Mesodermal cell (in vitro differentiated cells): ENCODE measurements at regions not wholly inside any gene's neighbourhood (a gene's known extent, or its start where the extent isn't known, plus 50 kb on each side); places are given as distances from the start of the nearest gene placed in this dataset.
A peak's percentile ranks its signal among the peaks of the same experiment; 100 is the strongest.
"Not testable (repeated sequence)": the region's sequence is repeated elsewhere in the genome, so short reads cannot be mapped to it uniquely, and the experiment has no call there.

Source experiments
- H3K27ac ChIP-seq: 2 replicates; pipeline ENCODE4 v1.7.0; 2013; ENCODE audit warnings: mild to moderate bottlenecking, low read depth, low read length, moderate library complexity; ENCODE audit not compliant: severe bottlenecking
- H3K36me3 ChIP-seq: 2 replicates; pipeline ENCODE4 v1.7.1; 2013; ENCODE audit warnings: mild to moderate bottlenecking, low read length, moderate library complexity; ENCODE audit not compliant: control insufficient read depth, insufficient read depth
- H3K4me1 ChIP-seq: one replicate; pipeline ENCODE4 v1.7.1; 2013; ENCODE audit warnings: mild to moderate bottlenecking, low read length; ENCODE audit not compliant: insufficient read depth, control insufficient read depth, poor library complexity, severe bottlenecking
- H3K4me3 ChIP-seq: 2 replicates; pipeline ENCODE4 v1.7.0; 2013; ENCODE audit warnings: low read length, control low read depth, mild to moderate bottlenecking; ENCODE audit not compliant: insufficient read depth, poor library complexity, severe bottlenecking; ENCODE audit errors: extremely low read depth
- H3K9me3 ChIP-seq: 2 replicates; pipeline ENCODE4 v1.7.1; 2013; ENCODE audit warnings: mild to moderate bottlenecking, low read length, moderate library complexity; ENCODE audit not compliant: control insufficient read depth
- WGBS, 2 experiments: methylation state at CpG; one replicate each; pipeline ENCODE4 v1.1.5; 2013; ENCODE audit warnings: missing lambda C conversion rate in 2 of 2; ENCODE audit not compliant: insufficient coverage in 2 of 2; 5-methylcytosine and 5-hydroxymethylcytosine counted together

DNA sequence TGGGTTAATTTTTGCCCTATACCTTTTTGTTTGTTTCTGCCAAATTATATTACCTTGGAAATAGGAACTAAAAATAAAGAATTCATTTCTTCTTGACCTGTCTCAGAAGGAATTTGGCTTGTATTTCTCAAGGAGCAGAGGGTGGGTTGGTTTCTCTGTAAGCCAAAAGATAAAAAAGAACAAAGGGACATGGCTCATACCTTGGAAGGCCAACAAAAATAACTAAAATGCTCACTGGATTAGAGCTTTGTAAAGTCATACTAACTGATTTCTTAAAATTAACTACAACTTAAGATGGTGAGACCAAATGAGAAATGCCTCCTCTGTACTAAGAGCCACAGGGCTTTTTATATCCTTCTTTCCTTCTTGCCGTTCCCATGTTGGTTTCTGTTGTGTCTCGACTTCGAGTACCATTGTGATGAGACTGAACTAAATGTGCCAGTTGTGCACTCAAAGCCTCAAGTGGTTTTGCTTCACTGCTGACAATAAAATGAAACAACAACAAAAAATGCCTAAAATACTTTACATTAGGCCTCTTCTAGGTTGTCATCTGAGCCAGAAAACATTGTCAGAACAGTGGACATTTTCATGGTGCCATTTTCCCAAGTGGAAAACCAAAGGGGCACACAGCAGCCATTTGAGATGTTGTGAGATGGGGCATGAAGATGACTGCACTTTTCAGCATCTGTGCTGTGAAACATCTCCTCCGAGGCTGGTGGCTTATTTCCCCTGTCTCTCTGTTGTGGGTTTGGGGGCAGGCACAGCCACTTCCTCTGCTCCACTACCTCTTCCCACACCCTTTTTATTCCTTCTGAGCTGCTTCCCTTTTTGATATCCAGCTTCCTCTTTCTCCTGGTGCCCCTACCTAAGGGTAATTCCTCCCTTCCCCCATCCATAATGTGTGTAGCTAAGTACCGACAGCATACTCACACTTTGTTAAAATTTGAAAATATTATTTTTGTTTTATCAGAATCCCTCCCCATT is 51.8 kb upstream of the AGR3 start:
- Histone ChIP-seq H3K27ac (no peak overlapping the region), H3K4me3 (no peak overlapping the region), H3K9me3 (no peaks in the 10 kb centered on the region), H3K36me3 (no peaks in the 10 kb centered on the region), H3K4me1 (peaks cover 18% of the 10 kb centered on the region)
- WGBS, 2 experiments: 79 to 94% methylated on average over 4 of the region's 5 CpGs

DNA sequence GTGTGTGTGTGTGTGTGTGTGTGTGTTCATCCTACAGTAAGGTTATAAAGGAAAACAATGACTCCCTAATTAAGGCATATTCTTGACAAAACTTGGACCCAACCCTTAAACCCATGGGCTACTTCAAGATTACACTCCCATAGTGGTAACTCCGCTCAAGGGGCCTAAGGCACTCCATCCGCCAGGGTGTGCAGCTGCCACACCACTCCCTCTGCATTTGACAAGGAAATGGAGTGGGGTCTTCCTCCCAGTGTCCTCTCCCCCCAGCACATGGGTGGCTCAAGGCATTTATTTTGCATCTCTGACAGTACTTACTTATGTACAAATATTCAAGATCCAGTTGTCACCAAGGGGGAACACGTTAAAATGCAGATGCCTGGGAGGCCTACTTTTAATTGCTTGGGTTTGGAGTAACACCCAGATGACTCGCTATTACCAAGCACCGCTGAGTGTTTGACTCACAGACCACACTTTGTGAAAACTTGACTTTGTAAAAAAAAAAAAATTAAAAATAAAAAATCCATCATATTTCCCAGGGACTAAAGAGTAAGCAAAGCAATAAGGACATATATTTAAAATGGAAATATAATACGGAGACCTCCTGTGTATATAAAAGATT is 53.0 kb upstream of the AGR3 start:
- 80 to 93% methylated on average over 2 to 3 of the region's 6 CpGs for WGBS, 2 experiments
- Histone ChIP-seq H3K36me3 (no peaks in the 10 kb centered on the region), H3K27ac (no peak overlapping the region), H3K4me1 (peaks cover 18% of the 10 kb centered on the region), H3K9me3 (no peaks in the 10 kb centered on the region), H3K4me3 (no peak overlapping the region)

- Histone ChIP-seq H3K4me1 (peaks cover 18% of the 10 kb centered on the region), H3K9me3 (no peaks in the 10 kb centered on the region), H3K4me3 (no peak overlapping the region), H3K36me3 (no peaks in the 10 kb centered on the region), H3K27ac (no peak overlapping the region)
- WGBS, 2 experiments: no CpG with 5 or more reads among the region's 1 CpG
Observed at GRCh38 chr7:16935341-16935735, 53.6 kb upstream of the AGR3 start.

DNA sequence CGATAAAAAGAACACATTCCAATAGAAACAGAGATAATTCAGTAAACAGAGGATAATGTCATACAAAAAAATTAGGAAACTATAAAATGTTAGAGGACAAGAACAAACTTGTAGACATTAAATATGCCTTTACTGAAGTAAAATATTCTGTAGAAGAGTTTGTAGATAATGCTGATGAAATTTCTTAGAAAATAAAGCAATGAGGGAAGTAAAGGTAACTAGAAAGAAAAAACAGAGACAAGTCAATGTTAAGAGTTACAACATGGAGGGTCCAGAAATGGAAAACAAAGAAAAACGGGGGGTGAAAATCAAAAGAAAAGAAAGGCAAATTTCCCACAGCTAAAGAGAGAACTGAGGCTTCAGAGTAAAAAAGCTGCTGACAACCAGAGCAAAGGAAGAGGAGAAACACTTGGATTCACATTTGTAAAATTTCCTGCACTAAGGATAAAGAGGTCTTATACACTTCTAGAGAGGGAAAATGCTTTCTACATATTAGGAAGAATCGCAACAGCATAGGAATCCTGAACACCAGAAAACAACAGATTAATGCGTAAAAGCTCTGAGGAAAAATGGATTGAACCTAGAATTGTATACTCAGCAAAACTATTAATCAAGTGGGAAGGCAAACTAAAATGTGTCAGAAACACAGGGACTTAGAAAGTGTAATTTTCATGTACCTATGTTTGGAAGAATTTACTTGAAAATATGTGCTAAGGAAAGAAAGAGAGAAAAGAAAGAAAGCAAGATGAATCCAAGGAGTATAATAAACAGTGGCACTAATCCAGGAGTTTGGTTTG is 55.0 kb upstream of the AGR3 start:
- no peak overlapping the region for H3K4me3 ChIP-seq
- H3K9me3 ChIP-seq: no peaks in the 10 kb centered on the region
- WGBS, 2 experiments: 78 to 90% methylated on average over 1 to 2 of the region's 4 CpGs
- peaks cover 24% of the 10 kb centered on the region for H3K4me1 ChIP-seq
- H3K36me3 ChIP-seq: no peaks in the 10 kb centered on the region
- H3K27ac ChIP-seq: no peak overlapping the region

DNA sequence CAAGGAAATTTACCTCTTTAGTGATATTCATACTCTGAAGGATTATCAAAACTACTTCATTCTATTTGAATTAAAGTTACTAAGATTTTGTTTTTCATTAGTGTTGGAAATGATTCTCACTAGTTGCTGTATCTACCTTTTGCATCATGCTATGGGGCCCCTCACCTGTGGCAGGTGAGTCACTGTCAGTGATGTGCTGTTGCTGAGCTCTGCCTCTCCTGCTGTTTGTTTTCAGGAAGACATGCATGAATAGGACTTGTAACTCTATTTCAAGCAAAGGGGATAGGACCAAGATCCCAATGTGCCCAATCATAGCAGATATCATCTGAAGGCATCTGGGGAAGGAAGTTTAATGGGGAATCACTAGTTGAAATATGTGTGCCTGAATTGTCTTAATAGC is 57.4 kb upstream of the AGR3 start:
- H3K36me3 ChIP-seq: no peaks in the 10 kb centered on the region
- peaks cover 10% of the 10 kb centered on the region for H3K9me3 ChIP-seq
- H3K4me3 ChIP-seq: no peak overlapping the region
- no peak overlapping the region for H3K27ac ChIP-seq
- H3K4me1 ChIP-seq: peaks cover 20% of the 10 kb centered on the region

- H3K27ac ChIP-seq: peak overlapping the region; percentile 67
- H3K4me1 ChIP-seq: peaks cover 6% of the 10 kb centered on the region
- peaks cover 23% of the 10 kb centered on the region for H3K9me3 ChIP-seq
- H3K4me3 ChIP-seq: no peak overlapping the region
- H3K36me3 ChIP-seq: no peaks in the 10 kb centered on the region
Observed at GRCh38 chr7:16940776-16941175, 59.0 kb upstream of the AGR3 start.

DNA sequence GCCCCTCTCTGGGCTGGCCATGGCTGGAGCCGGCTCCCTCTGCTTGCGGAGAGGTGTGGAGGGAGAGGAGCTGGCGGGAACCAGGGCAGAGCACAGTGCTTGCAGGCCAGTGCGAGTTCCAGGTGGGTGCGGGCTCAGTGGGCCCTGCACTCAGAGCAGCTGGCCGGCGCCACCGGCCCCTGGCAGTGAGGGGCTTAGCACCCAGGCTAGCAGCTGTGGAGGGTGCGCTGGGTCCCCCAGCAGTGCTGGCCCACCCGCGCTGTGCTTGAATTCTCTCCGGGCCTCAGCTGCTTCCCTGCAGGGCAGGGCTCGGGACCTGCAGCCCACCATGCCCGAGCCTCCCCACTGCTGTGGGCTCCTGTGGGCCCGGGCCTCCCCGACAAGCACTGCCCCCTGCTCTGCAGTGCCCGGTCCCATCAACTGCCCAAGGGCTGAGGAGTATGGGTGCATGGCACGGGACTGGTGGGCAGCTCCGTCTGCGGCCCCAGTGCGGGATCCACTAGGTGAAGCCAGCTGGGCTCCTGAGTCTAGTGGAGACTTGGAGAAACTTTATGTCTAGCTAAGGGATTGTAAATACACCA is 61.2 kb upstream of the AGR3 start:
- Histone ChIP-seq H3K9me3 (peaks cover 33% of the 10 kb centered on the region), H3K4me1 (peaks cover 6% of the 10 kb centered on the region), H3K36me3 (no peaks in the 10 kb centered on the region), H3K4me3 (no peak overlapping the region), H3K27ac (no peak overlapping the region)
- WGBS, 2 experiments: 88 to 98% methylated on average over 15 to 20 of the region's 21 CpGs

DNA sequence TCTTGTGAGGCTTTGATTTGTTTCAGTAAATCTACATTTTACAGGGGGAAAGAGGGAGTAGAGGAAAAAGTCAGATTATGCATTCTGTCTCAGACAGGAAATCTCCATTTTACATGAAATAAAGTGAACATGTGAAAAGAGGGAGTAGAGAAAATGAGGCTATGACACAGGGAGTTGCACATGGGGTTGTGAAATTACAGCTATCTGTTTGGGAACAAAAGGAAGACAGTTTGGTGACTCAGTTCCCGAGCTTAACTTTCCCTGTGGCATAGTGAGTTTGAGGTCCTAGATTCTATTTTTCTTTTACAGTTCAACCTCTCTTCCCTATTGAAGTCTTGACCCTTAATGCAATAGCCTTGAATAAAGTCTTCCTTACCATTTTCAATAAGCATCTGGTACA is 63.2 kb upstream of the AGR3 start:
- Histone ChIP-seq H3K4me1 (peaks cover 6% of the 10 kb centered on the region), H3K9me3 (peaks cover 40% of the 10 kb centered on the region), H3K36me3 (no peaks in the 10 kb centered on the region), H3K4me3 (no peak overlapping the region), H3K27ac (no peak overlapping the region)
- WGBS, 2 experiments: no CpG with 5 or more reads among the region's 1 CpG

DNA sequence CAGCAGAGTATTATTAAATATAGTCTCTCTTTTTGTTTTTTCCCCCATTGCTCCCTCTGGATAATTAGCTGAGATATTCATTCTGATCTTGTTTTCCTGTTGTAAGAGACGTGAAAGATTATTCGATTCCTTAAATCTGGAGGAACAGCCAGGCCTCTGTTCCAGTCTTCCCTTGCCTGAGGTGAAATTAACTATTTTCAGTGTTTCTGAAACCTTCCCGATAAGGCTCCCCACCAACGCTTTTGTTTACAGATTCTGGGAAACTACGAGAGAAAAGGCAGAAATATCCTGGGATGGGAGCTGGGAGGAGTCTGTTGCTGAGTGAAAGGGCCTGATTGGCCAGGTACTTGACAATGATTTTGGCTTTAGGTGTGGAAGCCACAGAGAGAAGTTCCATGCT is 63.6 kb upstream of the AGR3 start:
- Histone ChIP-seq H3K36me3 (no peaks in the 10 kb centered on the region), H3K4me3 (no peak overlapping the region), H3K27ac (no peak overlapping the region), H3K9me3 (peaks cover 40% of the 10 kb centered on the region), H3K4me1 (peaks cover 6% of the 10 kb centered on the region)
- 93 to 100% methylated on average over 5 of the region's 5 CpGs for whole genome bisulfite sequencing, 2 experiments

DNA sequence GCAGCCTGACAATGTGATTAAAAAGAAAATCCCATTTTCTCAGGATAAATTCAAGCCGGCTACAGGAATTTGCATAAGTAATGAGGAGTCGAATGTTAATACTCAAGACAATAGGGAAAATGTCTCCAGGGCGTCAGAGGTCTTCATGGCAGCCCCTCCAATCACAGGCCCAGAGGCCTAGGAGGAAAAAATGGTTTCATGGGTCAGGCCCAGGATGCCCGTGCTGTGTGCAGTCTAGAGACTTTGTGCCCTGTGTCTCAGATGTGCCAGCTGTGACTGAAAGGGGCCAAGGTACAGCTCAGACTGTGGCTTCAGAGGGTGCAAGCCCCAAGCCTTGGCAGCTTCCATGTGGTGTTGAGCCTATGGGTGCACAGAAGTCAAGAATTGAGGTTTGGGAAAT is 66.3 kb upstream of the AGR3 start:
- H3K4me1 ChIP-seq, H3K27ac ChIP-seq, H3K36me3 ChIP-seq, H3K4me3 ChIP-seq: not testable (repeated sequence)
- peaks cover 34% of the 10 kb centered on the region for H3K9me3 ChIP-seq
- 86 to 91% methylated on average over 4 of the region's 4 CpGs for WGBS, 2 experiments
